ENCODE measurements at regions not wholly inside any gene's neighbourhood (a gene's known extent, or its start where the extent isn't known, plus 50 kb on each side); places are given as distances from the start of the nearest gene placed in this dataset.

DNA sequence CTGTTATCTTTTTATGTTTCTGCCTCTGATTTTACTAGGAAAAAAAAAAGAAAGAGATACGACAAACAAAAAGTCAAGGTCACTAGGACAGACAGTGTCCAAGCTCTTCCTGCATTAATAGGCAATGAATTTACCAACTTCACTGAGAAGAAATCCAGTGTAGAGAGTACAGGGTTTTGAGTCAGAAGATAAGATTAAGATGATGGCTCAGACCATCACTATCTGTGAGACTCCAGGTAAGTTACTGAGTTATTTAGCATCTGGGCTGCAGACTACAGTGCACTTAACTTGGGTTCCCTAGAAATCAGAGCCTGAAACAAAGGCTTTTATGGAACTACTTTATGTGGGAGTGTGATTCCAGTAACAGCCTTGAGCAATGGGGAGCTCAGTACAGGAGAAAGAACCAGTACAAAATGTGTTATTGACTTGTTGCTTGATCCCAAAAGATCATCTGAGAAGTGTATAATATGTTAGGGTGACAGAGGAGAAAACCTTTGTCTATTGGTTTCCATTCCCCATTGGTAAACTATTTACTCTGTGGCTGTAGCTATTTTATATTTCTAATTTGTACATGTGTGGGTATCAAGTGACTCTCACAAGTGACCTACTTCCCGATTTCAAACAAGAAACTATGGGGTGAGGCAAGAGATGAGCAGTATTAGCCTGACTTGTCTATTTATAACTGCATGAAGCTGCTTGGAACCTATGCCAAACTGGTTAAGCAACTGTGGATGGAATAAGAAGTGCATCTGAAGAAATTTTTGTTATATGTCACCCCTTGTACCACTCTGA, 395.8 kb downstream of the RAB38 start:
- POLR2A ChIA-PET: no interaction called here
- no peak for TF ChIP-seq CREB1 (CRISPR knock-in tag; IDR thresholded peaks at IDR 0.05)
- TF ChIP-seq ZNF121 (CRISPR knock-in tag; IDR thresholded peaks at IDR 0.05): no peak
- TF ChIP-seq TCF7 (CRISPR knock-in tag; IDR thresholded peaks at IDR 0.05; ENCODE audit: low read depth): no peak
- TF ChIP-seq NFE2L1 (CRISPR knock-in tag; IDR thresholded peaks at IDR 0.05): no peak
- TF ChIP-seq ZNF232 (CRISPR knock-in tag; IDR thresholded peaks at IDR 0.05): no peak
- TF ChIP-seq GRHL2 (CRISPR knock-in tag; IDR thresholded peaks at IDR 0.05; ENCODE audit: insufficient replicate concordance, severe bottlenecking): no peak
- TF ChIP-seq ZBTB21 (CRISPR knock-in tag; IDR thresholded peaks at IDR 0.05; ENCODE audit: borderline replicate concordance): no peak
- no peak for TF ChIP-seq GTF2I (CRISPR knock-in tag; conservative IDR thresholded peaks at IDR 0.05)
- TF ChIP-seq ZNF423 (CRISPR knock-in tag; IDR thresholded peaks at IDR 0.05): no peak
- TF ChIP-seq JAZF1 (CRISPR knock-in tag; IDR thresholded peaks at IDR 0.05): no peak
- no peak for TF ChIP-seq NR3C1 (CRISPR knock-in tag; conservative IDR thresholded peaks at IDR 0.05; ENCODE audit: low read depth)
- no peak for TF ChIP-seq MYBL2 (CRISPR knock-in tag; IDR thresholded peaks at IDR 0.05)
- TF ChIP-seq, protein P1, sequence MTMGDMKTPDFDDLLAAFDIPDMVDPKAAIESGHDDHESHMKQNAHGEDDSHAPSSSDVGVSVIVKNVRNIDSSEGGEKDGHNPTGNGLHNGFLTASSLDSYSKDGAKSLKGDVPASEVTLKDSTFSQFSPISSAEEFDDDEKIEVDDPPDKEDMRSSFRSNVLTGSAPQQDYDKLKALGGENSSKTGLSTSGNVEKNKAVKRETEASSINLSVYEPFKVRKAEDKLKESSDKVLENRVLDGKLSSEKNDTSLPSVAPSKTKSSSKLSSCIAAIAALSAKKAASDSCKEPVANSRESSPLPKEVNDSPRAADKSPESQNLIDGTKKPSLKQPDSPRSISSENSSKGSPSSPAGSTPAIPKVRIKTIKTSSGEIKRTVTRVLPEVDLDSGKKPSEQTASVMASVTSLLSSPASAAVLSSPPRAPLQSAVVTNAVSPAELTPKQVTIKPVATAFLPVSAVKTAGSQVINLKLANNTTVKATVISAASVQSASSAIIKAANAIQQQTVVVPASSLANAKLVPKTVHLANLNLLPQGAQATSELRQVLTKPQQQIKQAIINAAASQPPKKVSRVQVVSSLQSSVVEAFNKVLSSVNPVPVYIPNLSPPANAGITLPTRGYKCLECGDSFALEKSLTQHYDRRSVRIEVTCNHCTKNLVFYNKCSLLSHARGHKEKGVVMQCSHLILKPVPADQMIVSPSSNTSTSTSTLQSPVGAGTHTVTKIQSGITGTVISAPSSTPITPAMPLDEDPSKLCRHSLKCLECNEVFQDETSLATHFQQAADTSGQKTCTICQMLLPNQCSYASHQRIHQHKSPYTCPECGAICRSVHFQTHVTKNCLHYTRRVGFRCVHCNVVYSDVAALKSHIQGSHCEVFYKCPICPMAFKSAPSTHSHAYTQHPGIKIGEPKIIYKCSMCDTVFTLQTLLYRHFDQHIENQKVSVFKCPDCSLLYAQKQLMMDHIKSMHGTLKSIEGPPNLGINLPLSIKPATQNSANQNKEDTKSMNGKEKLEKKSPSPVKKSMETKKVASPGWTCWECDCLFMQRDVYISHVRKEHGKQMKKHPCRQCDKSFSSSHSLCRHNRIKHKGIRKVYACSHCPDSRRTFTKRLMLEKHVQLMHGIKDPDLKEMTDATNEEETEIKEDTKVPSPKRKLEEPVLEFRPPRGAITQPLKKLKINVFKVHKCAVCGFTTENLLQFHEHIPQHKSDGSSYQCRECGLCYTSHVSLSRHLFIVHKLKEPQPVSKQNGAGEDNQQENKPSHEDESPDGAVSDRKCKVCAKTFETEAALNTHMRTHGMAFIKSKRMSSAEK (CRISPR knock-in tag; IDR thresholded peaks at IDR 0.05; ENCODE audit: borderline replicate concordance): no peak
- TF ChIP-seq, protein P2, sequence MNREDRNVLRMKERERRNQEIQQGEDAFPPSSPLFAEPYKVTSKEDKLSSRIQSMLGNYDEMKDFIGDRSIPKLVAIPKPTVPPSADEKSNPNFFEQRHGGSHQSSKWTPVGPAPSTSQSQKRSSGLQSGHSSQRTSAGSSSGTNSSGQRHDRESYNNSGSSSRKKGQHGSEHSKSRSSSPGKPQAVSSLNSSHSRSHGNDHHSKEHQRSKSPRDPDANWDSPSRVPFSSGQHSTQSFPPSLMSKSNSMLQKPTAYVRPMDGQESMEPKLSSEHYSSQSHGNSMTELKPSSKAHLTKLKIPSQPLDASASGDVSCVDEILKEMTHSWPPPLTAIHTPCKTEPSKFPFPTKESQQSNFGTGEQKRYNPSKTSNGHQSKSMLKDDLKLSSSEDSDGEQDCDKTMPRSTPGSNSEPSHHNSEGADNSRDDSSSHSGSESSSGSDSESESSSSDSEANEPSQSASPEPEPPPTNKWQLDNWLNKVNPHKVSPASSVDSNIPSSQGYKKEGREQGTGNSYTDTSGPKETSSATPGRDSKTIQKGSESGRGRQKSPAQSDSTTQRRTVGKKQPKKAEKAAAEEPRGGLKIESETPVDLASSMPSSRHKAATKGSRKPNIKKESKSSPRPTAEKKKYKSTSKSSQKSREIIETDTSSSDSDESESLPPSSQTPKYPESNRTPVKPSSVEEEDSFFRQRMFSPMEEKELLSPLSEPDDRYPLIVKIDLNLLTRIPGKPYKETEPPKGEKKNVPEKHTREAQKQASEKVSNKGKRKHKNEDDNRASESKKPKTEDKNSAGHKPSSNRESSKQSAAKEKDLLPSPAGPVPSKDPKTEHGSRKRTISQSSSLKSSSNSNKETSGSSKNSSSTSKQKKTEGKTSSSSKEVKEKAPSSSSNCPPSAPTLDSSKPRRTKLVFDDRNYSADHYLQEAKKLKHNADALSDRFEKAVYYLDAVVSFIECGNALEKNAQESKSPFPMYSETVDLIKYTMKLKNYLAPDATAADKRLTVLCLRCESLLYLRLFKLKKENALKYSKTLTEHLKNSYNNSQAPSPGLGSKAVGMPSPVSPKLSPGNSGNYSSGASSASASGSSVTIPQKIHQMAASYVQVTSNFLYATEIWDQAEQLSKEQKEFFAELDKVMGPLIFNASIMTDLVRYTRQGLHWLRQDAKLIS (CRISPR knock-in tag; IDR thresholded peaks at IDR 0.05; ENCODE audit: borderline replicate concordance): no peak
- no peaks in the 10 kb centered on the region for H3K36me3 Mint-ChIP-seq
- CTCF ChIA-PET: no interaction called here
- no peak overlapping the region for H3K27ac Mint-ChIP-seq
- no peak overlapping the region for H3K4me3 Mint-ChIP-seq
- no peaks in the 10 kb centered on the region for H3K27me3 Mint-ChIP-seq (ENCODE audit: low read depth)
- ATAC-seq: no peak
- H3K9me3 Mint-ChIP-seq: 0 out of 2 replicates have a peak, but pooled peaks cover 5% of the 10 kb centered on the region
- no peak for DNase-seq (ENCODE audit: low spot score)
- H3K4me1 Mint-ChIP-seq: peaks cover 2% of the 10 kb centered on the region; the same call in 1 of the 2 replicates

DNA sequence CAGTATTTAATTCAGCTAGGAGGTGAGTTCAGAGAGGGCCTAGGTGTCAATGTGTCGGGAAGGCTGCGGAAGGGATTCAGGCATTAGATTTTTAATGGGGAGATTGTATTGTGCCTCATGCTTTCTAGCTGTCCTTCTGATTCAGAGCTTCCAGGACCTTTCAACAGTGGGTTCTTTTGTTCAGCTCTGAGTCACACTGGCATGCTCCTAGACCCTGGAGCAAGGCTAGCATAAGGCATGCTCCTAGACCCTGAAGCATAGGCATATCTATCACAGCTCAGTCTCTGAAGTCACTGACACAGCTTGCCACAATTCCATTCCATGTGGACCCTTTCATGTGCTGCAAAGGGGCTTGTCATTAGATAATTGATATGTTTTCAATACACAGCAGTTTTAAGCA, 396.9 kb downstream of the RAB38 start:
- Mint-ChIP-seq H3K27me3 (ENCODE audit: low read depth) (no peaks in the 10 kb centered on the region), H3K4me3 (no peak overlapping the region), H3K9me3 (no peaks in the 10 kb centered on the region), H3K4me1 (peaks cover 2% of the 10 kb centered on the region; the same call in 1 of the 2 replicates), H3K36me3 (no peaks in the 10 kb centered on the region), H3K27ac (no peak overlapping the region)
- no peak for DNase-seq (ENCODE audit: low spot score)
- CTCF ChIA-PET: no interaction called here
- POLR2A ChIA-PET: interaction anchor here (0.5 kb wide), 1 partner anchor 94 kb away, joined by 3 read pairs; no protein-coding TSS in a partner anchor
- peak; percentile 38 for ATAC-seq
- TF ChIP-seq NR1H2 (CRISPR knock-in tag; IDR thresholded peaks at IDR 0.05): no peak

DNA sequence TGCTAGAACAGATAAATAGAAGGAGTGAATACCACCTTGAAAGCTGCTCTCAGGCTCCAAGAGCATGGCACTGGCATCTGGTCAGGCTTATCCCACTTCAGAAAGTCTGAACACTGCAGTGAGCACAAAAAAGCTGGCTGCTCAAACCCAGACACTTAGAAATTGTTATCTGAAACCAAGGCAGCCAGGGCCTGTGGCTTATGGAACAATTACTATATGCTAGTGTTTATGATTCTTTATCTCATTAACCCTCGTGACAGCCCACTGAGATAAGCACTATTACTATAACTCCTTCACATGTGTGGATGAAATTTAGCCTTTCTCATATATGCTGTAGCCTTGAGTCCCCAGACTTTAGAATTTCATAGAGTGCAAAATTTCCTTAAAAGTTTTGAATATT, 400.2 kb downstream of the RAB38 start:
- H3K27me3 Mint-ChIP-seq (ENCODE audit: low read depth): no peaks in the 10 kb centered on the region
- no peaks in the 10 kb centered on the region for H3K36me3 Mint-ChIP-seq
- TF ChIP-seq FOXK1 (CRISPR knock-in tag; IDR thresholded peaks at IDR 0.05): no peak
- CTCF ChIA-PET: no interaction called here
- no peak overlapping the region for H3K27ac Mint-ChIP-seq
- H3K4me3 Mint-ChIP-seq: no peak overlapping the region
- ATAC-seq (no peak), DNase-seq (ENCODE audit: low spot score) (no peak)
- POLR2A ChIA-PET: no interaction called here
- H3K4me1 Mint-ChIP-seq: no peaks in the 10 kb centered on the region
- H3K9me3 Mint-ChIP-seq: no peaks in the 10 kb centered on the region
